ENCODE measurements at regions not wholly inside any gene's neighbourhood (a gene's known extent, or its start where the extent isn't known, plus 50 kb on each side); places are given as distances from the start of the nearest gene placed in this dataset.

DNA sequence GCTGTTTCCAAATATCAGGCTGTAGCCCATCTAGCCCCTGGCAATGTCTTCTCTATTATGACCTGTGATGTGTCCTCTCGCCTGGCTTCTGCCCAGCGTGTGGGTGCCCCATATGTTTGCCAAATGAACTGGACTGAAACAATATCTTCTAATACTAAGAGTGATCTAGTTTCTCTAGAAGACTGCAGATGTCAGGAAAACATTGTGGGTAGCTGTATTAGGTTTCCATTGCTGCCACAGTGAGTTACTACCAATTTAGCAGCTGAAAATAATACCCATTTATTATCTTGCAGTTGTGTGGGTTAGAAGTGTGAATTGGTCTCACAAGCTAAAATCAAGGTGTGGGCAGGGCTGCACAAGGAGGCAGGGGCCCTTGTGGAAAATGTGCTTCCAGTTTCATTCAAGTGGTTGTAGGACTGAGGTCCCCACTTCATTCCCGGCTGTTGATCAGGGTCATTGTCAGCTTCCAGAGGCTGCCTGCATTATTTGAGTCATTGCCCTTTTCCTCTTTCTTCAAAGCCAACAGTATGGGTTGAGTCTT, 202.8 kb upstream of the BMPER start (continued):
- no peak for TF ChIP-seq ZNF569 (CRISPR knock-in tag; IDR thresholded peaks at IDR 0.05; ENCODE audit: borderline replicate concordance)
- TF ChIP-seq ZNF451 (CRISPR knock-in tag; IDR thresholded peaks at IDR 0.05), result no peak
- TF ChIP-seq, protein P1, sequence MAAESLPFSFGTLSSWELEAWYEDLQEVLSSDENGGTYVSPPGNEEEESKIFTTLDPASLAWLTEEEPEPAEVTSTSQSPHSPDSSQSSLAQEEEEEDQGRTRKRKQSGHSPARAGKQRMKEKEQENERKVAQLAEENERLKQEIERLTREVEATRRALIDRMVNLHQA (CRISPR knock-in tag; IDR thresholded peaks at IDR 0.05), result no peak
- TF ChIP-seq HNRNPLL (IDR thresholded peaks at IDR 0.05; ENCODE audit: low read depth, low read length, poor library complexity, severe bottlenecking), result no peak
- no peak for TF ChIP-seq POLR2AphosphoS5 (IDR thresholded peaks at IDR 0.05; ENCODE audit: low read depth, low read length)

DNA sequence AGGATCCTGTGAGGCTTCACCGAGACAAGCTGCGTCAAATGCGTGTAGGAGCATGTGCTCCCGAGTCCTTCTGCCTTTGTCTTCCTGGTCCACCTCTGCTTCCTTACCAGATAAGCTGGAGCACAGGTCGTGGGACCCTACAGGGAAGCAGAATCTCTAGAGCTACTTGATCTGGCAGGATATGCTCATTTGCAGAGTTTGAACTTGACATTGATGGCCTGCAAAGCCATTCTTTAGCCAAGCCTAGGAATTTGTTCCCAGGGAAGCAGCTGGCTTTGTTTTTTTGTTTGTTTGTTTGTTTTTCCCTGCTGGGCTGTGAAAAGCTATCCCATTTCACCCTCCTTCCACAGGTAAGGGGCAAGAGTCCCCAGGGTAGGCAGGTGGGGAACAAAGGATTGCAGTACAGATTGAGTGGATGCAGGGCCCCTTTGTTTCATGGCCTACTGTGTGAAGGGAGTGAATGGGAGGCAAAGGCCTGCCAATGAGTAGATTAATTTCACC, 200.0 kb upstream of the BMPER start:
- no peaks in the 10 kb centered on the region for H3K9me3 ChIP-seq (ENCODE audit: low read length)
- WGBS (ENCODE audit: low lambda C conversion rate), result 64% methylated on average over 5 of the region's 5 CpGs
- ChIA-PET CTCF (ENCODE audit: low intra/inter-chr PET ratio, low total read pairs) (no interaction called here), POLR2A (no interaction called here)
- H2AFZ ChIP-seq (ENCODE audit: low read length), result no peak overlapping the region
- H3K79me2 ChIP-seq (ENCODE audit: insufficient read depth, low read length), result no peaks in the 10 kb centered on the region
- H3K27ac ChIP-seq (ENCODE audit: extremely low read length, insufficient read depth, low read length), result no peak overlapping the region
- in situ Hi-C loops (cut with HindIII; ENCODE audit: extremely low pct_ligation_motif_present, low pct_unique_long_range_greater_than_20kb) (loop anchor here (25.0 kb wide), 1 partner anchor 518 kb away; no protein-coding TSS in a partner anchor), intact Hi-C loops (cut with micrococcal nuclease; ENCODE audit: unreplicated experiment) (no loop called here)
- H3K36me3 ChIP-seq (replicated peaks in 1 of 2; ENCODE audit: control insufficient read depth in 1 of 2, insufficient read depth in 2 of 2, low read length in 2 of 2), result no peaks in the 10 kb centered on the region
- H3K4me3 ChIP-seq (replicated peaks in 1 of 3; ENCODE audit: insufficient read depth in 1 of 3, low read depth in 2 of 3, low read length in 3 of 3), result no peak overlapping the region
- peaks cover 47% of the 10 kb centered on the region for H3K4me1 ChIP-seq (ENCODE audit: insufficient read depth, low read length)
- no peak overlapping the region for H3K9ac ChIP-seq (ENCODE audit: insufficient read depth, low read depth, low read length)
- ATAC-seq, result no peak
- no peak overlapping the region for H3K4me2 ChIP-seq (ENCODE audit: low read depth, low read length)
- TF ChIP-seq, protein P2, sequence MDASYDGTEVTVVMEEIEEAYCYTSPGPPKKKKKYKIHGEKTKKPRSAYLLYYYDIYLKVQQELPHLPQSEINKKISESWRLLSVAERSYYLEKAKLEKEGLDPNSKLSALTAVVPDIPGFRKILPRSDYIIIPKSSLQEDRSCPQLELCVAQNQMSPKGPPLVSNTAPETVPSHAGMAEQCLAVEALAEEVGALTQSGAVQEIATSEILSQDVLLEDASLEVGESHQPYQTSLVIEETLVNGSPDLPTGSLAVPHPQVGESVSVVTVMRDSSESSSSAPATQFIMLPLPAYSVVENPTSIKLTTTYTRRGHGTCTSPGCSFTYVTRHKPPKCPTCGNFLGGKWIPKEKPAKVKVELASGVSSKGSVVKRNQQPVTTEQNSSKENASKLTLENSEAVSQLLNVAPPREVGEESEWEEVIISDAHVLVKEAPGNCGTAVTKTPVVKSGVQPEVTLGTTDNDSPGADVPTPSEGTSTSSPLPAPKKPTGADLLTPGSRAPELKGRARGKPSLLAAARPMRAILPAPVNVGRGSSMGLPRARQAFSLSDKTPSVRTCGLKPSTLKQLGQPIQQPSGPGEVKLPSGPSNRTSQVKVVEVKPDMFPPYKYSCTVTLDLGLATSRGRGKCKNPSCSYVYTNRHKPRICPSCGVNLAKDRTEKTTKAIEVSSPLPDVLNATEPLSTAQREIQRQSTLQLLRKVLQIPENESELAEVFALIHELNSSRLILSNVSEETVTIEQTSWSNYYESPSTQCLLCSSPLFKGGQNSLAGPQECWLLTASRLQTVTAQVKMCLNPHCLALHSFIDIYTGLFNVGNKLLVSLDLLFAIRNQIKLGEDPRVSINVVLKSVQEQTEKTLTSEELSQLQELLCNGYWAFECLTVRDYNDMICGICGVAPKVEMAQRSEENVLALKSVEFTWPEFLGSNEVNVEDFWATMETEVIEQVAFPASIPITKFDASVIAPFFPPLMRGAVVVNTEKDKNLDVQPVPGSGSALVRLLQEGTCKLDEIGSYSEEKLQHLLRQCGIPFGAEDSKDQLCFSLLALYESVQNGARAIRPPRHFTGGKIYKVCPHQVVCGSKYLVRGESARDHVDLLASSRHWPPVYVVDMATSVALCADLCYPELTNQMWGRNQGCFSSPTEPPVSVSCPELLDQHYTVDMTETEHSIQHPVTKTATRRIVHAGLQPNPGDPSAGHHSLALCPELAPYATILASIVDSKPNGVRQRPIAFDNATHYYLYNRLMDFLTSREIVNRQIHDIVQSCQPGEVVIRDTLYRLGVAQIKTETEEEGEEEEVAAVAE (CRISPR knock-in tag; IDR thresholded peaks at IDR 0.05; ENCODE audit: borderline replicate concordance), result no peak
- no peak for TF ChIP-seq YY1 (IDR thresholded peaks at IDR 0.05; ENCODE audit: insufficient read depth, insufficient replicate concordance, low read depth, low read length)
- no peak for TF ChIP-seq ZEB1 (IDR thresholded peaks at IDR 0.05; ENCODE audit: insufficient replicate concordance, low read depth)
- no peak for TF ChIP-seq DMAP1 (CRISPR knock-in tag; IDR thresholded peaks at IDR 0.05)
- no peak for TF ChIP-seq ZNF180 (CRISPR knock-in tag; IDR thresholded peaks at IDR 0.05; ENCODE audit: borderline replicate concordance, low read depth)
- H4K20me1 ChIP-seq (ENCODE audit: insufficient read depth, low read length), result no peaks in the 10 kb centered on the region
- no peak for FAIRE-seq
- BruUV-seq (replicated peaks), result no TSS peak
- H3K27me3 ChIP-seq (ENCODE audit: control insufficient read depth in 1 of 2, insufficient read depth in 2 of 2, low read length in 2 of 2), result no peaks in the 10 kb centered on the region
- DNase-seq (ENCODE audit: low spot score), result no peak

Measured in HepG2 (cell line).